GM12872 (cell line): ENCODE measurements at regions not wholly inside any gene's neighbourhood (a gene's known extent, or its start where the extent isn't known, plus 50 kb on each side); places are given as distances from the start of the nearest gene placed in this dataset.

Experiments
- CTCF ChIP-seq: IDR thresholded peaks from 3 replicates; pipeline ENCODE4 v1.5.1; 2011; ENCODE audit warnings: low read depth, mild to moderate bottlenecking, low read length, moderate library complexity; ENCODE audit not compliant: insufficient read depth

- TF ChIP-seq CTCF: no peak
These were observed 625.2 kb downstream of the ZIC1 start for GRCh38 chr3:148034353-148034752.

GRCh38 chr3:148036331-148036876, 627.2 kb downstream of the ZIC1 start:
- no peak for TF ChIP-seq CTCF

- TF ChIP-seq CTCF: no peak
These were observed 633.7 kb downstream of the ZIC1 start for GRCh38 chr3:148042663-148043445.

- TF ChIP-seq CTCF: no peak
These were observed 635.0 kb downstream of the ZIC1 start for GRCh38 chr3:148044151-148044550.

- no peak for TF ChIP-seq CTCF
These were observed 642.7 kb upstream of the AGTR1 start for GRCh38 chr3:148054999-148055398.

GRCh38 chr3:148062590-148062989, 635.1 kb upstream of the AGTR1 start:
- TF ChIP-seq CTCF: no peak

- no peak for TF ChIP-seq CTCF
These were observed 630.9 kb upstream of the AGTR1 start for GRCh38 chr3:148066802-148067201.
